Ureter (tissue), 1 donor: ENCODE measurements at regions not wholly inside any gene's neighbourhood (a gene's known extent, or its start where the extent isn't known, plus 50 kb on each side); places are given as distances from the start of the nearest gene placed in this dataset.

ENCODE experiments used
- DNase-seq: peaks from one replicate; pipeline ENCODE4 v3.0.0-alpha.2; 2020; ENCODE audit warnings: low spot score
- donor health status: DM: yes; HTN: yes; CAD: no.

DNA sequence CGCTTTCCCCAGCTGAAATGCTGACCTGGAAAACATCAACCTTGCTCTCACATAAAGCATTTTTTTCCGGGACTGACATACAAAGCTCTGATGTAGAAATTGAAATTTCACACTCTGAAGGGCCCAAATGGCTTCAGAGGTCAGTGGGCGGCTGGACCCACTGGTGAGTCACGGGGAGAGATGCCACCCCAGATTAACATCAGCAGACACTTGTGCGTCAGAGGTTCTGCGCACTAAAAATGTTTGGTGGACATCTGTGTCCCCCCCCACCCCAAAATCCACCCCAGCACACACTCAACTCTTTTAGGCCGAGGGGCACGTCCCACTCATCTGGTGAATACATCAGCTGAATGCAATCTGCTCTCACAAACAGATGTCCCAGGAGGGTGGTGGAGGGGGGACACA is 208.9 kb downstream of the ASB1 start:
- no peak for DNase-seq

GRCh38 chr2:238636269-238637073 is 209.7 kb downstream of the ASB1 start:
- peak; percentile 67 for DNase-seq

- peak; percentile 32 for DNase-seq
Observed at GRCh38 chr2:238638100-238638981, 209.5 kb upstream of the TWIST2 start.

- no peak for DNase-seq
Observed at GRCh38 chr2:238638982-238639628, 208.8 kb upstream of the TWIST2 start.

DNA sequence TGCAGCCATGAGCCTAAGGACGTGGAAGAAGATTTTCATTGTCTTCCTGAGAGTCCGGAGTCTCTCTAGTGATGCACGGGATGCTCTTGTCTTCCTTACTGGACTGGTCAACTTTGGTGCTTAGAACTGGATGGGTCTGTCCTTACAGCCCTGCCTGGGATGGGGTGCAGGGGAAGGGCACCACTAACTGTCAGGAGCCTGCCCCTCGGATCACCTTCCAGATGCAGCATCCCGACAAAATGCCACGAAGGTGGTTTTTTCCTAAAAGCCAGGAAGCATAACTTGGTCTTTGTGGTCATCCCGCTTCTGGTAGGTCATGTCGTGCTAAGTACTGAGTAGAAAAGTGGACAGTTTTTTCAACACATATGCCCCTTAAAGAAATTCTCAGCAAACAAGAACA is 207.4 kb upstream of the TWIST2 start:
- peak; percentile 18 for DNase-seq

- DNase-seq = peak; percentile 38
Observed at GRCh38 chr2:238642973-238643372, 204.9 kb upstream of the TWIST2 start.

GRCh38 chr2:238643400-238643907 is 204.4 kb upstream of the TWIST2 start:
- peak; percentile 12 for DNase-seq

- no peak for DNase-seq
Observed at GRCh38 chr2:238644095-238645081, 203.5 kb upstream of the TWIST2 start.

- no peak for DNase-seq
Observed at GRCh38 chr2:238645095-238645494, 202.8 kb upstream of the TWIST2 start.

DNA sequence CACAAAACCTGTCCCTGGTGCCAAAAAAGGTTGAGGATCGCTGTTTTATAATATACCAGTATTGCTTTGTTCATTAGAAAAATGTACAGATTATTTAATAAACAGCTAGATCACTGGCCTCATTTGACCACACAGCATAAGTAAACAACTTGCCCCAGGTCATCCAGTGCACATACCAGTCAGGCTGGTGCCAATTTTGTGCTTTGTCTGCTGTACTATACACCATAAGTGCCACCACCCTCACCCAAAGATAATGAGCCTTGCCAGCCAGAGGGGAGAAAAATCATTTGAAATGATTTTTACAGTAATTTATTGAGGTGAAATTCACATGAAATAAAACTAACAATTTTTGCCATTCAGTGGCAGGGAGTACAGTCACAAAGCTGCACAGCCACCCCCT is 202.2 kb upstream of the TWIST2 start:
- no peak for DNase-seq

DNA sequence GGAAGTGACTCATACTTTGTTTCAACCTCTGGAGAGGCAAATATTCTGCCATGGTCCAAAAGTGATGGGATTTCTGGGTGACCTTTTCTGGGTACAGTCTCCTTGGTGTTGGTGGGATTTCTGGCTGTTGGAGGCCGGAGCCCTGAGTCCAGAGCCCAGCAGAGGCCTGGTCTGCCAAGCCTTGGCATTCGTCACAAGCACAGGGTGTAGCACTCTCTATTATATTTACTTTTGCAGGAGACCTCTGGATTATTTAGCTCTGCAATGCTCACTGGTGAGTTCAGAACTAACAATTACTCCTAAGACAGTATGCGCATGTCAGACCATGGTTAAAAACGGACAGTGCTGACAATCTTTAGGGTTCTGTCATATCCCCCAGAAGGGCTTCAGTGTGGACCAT is 201.6 kb upstream of the TWIST2 start:
- DNase-seq = no peak

DNA sequence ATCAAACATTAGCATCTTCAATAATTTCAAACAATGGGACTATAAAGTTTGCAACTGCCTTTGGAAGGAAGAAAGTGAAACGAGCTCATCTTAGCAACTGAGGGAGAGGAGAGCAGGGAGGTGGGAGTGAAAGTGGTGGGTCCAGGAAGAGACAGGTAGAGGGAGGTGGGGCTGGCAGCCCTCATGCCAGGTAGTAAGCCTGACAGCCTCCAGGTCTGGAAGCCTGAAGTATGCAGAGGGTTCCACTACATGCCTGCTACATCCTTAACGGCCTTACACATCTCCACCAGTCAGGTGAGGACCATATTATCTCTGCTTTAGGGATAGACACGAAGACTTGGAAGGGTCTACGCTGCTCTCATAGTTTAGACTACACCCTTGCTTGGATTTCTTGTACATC is 201.1 kb upstream of the TWIST2 start:
- no peak for DNase-seq

GRCh38 chr2:238649123-238649522 is 198.8 kb upstream of the TWIST2 start:
- no peak for DNase-seq

DNA sequence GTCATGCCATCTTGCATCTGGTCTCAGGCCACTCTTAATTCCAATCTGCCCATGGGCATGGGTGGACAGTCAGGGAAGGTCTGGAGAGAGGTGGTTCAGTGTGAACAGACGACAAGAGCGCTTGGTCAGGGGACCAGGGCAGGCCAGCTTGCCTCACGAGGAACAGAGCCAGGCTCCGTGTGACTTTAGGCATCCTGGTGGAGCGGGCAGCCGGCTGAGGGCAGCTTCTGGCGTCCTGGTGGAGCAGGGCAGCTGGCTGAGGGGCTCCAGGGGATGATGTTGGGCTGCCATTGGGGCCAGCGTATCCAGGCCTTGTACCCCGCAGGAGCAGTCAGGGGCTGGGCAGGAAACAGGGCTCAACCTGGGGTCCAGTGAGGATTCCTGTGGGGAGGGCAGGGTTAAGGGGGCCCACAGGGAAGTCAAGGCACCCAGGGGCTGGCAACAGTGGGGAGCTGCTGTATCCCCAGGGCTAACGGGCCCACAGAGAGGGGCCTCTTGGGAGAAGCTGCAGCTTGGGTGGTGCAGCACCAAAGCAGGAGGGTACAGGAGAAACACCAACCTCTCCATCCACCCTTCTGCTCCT is 197.9 kb upstream of the TWIST2 start:
- no peak for DNase-seq

DNA sequence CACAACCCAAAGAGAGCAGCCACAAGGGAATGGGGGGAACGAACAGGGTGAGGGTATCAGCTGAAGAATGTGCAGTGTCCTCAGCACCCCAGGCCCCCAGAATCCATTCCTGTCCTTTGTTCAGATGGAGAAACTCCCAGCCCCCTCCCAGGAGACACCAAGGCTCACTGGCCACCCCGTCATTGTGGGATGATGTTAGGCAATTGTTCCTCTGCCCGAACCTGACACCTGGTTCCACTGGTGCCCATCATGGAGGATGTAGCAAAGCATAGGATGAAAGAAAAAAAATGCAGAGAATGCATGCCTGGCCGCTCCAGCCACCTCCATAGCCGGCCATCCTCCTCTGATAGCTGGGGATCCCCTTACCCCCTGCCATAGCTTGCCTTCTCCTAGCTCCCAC is 197.3 kb upstream of the TWIST2 start:
- no peak for DNase-seq

DNA sequence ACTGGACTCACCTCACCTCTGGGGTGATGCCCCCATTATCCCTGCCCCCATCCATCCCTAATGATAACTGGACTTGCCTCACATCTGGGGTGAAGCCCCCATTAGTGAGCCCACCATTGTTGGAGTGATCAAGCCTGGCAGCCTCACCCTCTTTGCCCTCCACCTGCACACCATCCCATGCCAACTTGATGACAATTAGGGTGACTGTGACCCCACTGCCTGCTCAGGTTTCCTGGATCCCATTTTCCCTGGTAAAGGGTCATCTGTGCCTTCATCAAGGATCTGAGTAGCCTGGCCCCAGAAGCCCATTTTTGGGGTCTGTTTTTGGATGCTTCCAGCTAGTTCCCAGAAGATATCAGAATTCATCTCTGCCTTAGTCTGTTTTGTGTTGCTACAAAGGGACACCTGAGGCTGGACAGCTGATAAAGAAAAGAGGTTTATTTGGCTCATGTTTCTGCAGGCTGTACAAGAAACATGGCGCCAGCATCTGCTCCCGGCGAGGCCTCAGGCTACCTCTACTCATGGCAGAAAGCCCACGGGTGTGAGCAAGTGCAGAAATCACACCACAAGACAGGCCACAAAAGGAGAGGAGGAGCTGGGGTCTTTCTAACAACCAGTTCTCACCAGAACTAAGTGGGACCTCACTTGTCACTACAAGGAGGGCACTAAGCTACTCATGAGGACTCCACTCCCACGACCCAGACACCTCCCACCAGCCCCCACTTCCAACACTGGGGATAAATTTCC is 196.4 kb upstream of the TWIST2 start:
- no peak for DNase-seq

DNA sequence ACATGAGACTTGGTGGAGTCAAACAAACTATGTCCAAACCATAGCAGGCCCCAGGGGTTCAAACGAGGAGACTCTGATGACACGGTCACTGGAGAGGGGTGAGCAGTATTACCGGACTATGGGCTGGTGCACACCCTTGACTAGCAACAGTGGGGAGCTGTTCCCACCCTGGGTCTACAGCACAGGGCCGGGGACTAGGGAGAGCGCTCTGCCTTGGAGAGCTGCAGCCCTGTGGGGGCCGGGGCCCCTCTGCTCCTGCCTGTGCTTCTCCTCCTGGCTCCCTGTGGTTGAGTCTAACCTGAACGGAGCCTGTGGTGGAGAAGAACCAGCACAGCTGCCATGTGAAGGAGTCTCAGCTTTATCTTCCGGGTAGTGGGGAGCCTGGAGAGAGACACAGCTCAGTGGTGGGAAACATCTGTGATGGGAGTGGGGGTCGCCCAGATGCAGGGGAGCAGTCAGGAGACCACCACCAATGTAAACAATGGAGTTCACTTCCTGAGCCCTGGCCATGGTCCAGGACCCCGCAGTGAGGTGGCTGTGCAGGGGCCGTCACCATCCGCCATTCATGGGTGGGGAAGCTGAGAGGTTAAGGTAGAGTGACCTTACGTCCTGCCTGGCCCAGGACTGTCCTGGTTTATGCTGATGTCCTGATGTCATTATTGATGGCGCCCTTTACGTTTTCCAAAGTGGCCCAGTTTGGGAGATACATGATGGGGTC is 195.7 kb upstream of the TWIST2 start:
- no peak for DNase-seq

- no peak for DNase-seq
Observed at GRCh38 chr2:238652771-238653157, 195.1 kb upstream of the TWIST2 start.

- DNase-seq = no peak
Observed at GRCh38 chr2:238653431-238654109, 194.3 kb upstream of the TWIST2 start.
